Liver (tissue), 7 donors: ENCODE measurements at regions not wholly inside any gene's neighbourhood (a gene's known extent, or its start where the extent isn't known, plus 50 kb on each side); places are given as distances from the start of the nearest gene placed in this dataset.

Source experiments
- DNase-seq: peaks from one replicate; pipeline ENCODE4 v3.0.0-alpha.2; 2017; ENCODE audit warnings: low spot score
- H3K27ac ChIP-seq, 2 donors: one replicate each; pipeline ENCODE4 v1.7.0; 2013; ENCODE audit warnings: inconsistent platforms in 2 of 2, low read length in 2 of 2, control low read depth in 1 of 2, low read depth in 1 of 2, mild to moderate bottlenecking in 1 of 2
- H3K27me3 ChIP-seq, 4 donors: one replicate each; pipeline versions ENCODE4 v1.6.1 to v1.7.0; 2013; ENCODE audit warnings: low read length in 3 of 4, inconsistent platforms in 1 of 4, mild to moderate bottlenecking in 1 of 4, moderate library complexity in 1 of 4; ENCODE audit not compliant: control insufficient read depth in 4 of 4, insufficient read depth in 4 of 4
- H3K36me3 ChIP-seq, 4 donors: one replicate each; pipeline versions ENCODE4 v1.6.1 to v1.7.0; 2013; ENCODE audit warnings: low read length in 3 of 4, mild to moderate bottlenecking in 3 of 4, low read depth in 1 of 4, moderate library complexity in 1 of 4; ENCODE audit not compliant: control insufficient read depth in 4 of 4, insufficient read depth in 3 of 4
- H3K4me1 ChIP-seq, 4 donors: one replicate each; pipeline versions ENCODE4 v1.6.1 to v1.7.0; 2013; ENCODE audit warnings: low read length in 3 of 4, mild to moderate bottlenecking in 3 of 4, moderate library complexity in 1 of 4; ENCODE audit not compliant: control insufficient read depth in 4 of 4, insufficient read depth in 4 of 4
- H3K4me3 ChIP-seq, 3 donors: one replicate each; pipeline versions ENCODE4 v1.6.1 to v1.7.0; 2013; ENCODE audit warnings: low read length in 3 of 3, control low read depth in 1 of 3, low read depth in 1 of 3, mild to moderate bottlenecking in 1 of 3
- H3K9ac ChIP-seq, 2 donors: one replicate each; pipeline ENCODE4 v1.7.0; 2013; ENCODE audit warnings: low read length in 2 of 2, mild to moderate bottlenecking in 2 of 2, moderate library complexity in 2 of 2, control low read depth in 1 of 2, low read depth in 1 of 2
- H3K9me3 ChIP-seq, 4 donors: one replicate each; pipeline versions ENCODE4 v1.6.1 to v1.7.0; 2013; ENCODE audit warnings: low read length in 3 of 4; ENCODE audit not compliant: control insufficient read depth in 4 of 4
- GABPA ChIP-seq, 2 donors: IDR thresholded peaks in 1 of 2; conservative IDR thresholded peaks in 1 of 2; 2 replicates each; pipeline ENCODE4 v1.6.1; 2016; ENCODE audit warnings: antibody characterized with exemption in 2 of 2, mild to moderate bottlenecking in 1 of 2, moderate library complexity in 1 of 2
- HNF4G ChIP-seq: IDR thresholded peaks from 2 replicates; pipeline ENCODE4 v1.6.1; 2016; ENCODE audit warnings: antibody characterized with exemption
- JUND ChIP-seq, 2 donors: IDR thresholded peaks; 2 replicates each; pipeline ENCODE4 v1.6.1; 2016; ENCODE audit warnings: antibody characterized with exemption in 2 of 2
- NR2F2 ChIP-seq: IDR thresholded peaks from 2 replicates; pipeline ENCODE4 v1.6.1; 2016; ENCODE audit warnings: antibody characterized with exemption
- RAD21 ChIP-seq, 2 donors: IDR thresholded peaks; 2 replicates each; pipeline ENCODE4 v1.6.1; 2016; ENCODE audit warnings: antibody characterized with exemption in 2 of 2, mild to moderate bottlenecking in 2 of 2
- SP1 ChIP-seq: IDR thresholded peaks from 2 replicates; pipeline ENCODE4 v1.6.1; 2018; ENCODE audit warnings: antibody characterized with exemption, mild to moderate bottlenecking
- TAF1 ChIP-seq: conservative IDR thresholded peaks from 2 replicates; pipeline ENCODE4 v1.6.1; 2016; ENCODE audit warnings: antibody characterized with exemption, mild to moderate bottlenecking
- YY1 ChIP-seq: IDR thresholded peaks from 2 replicates; pipeline ENCODE4 v1.6.1; 2016; ENCODE audit warnings: antibody characterized with exemption, mild to moderate bottlenecking
- TF ChIP-seq, protein P1 (sequence below): fragments of 150-350 bp; IDR thresholded peaks from 2 replicates; pipeline ENCODE4 v1.5.1; 2017; ENCODE audit warnings: improper control_type of control experiment, low read depth, low read length; ENCODE audit not compliant: missing input control
- TF ChIP-seq, protein P2 (sequence below): IDR thresholded peaks from 2 replicates; pipeline ENCODE4 v1.6.1; 2016; ENCODE audit warnings: antibody characterized with exemption
- TF ChIP-seq, protein P3 (sequence below): IDR thresholded peaks from 2 replicates; pipeline ENCODE4 v1.6.1; 2016; ENCODE audit warnings: antibody characterized with exemption
- TF ChIP-seq, protein P4 (sequence below): IDR thresholded peaks from 2 replicates; pipeline ENCODE4 v1.6.1; 2016; ENCODE audit warnings: antibody characterized with exemption
- donor health status: healthy.
- donor health status: healthy.
- donor health status: healthy.
- donor health status: healthy.

DNA sequence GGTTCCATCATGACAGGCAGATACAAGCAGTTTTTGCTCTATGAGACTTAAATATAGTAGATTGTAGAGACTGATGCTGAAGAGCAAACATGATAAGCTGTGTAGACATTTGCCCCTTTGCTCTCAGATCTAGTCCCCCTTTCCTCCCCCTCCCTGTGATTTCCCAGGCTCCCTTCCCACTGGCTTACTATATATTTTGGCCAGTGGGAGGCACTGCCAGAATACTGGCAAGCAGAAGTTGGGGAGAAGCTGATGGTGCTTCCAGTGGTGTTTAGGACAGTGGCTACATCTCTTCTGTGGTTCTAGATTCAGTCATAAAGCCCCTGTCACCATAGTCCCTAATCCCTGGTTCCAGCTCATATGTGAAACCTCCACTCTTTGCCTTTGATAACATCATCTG is 156.1 kb upstream of the STEAP4 start:
- Histone ChIP-seq H3K9ac (no peak overlapping the region), H3K36me3 (no peaks in the 10 kb centered on the region), H3K9me3 (no peaks in the 10 kb centered on the region), H3K27ac (no peak overlapping the region), H3K27me3 (no peaks in the 10 kb centered on the region), H3K4me1 (no peaks in the 10 kb centered on the region), H3K4me3 (no peak overlapping the region)
- TF ChIP-seq, protein P1, sequence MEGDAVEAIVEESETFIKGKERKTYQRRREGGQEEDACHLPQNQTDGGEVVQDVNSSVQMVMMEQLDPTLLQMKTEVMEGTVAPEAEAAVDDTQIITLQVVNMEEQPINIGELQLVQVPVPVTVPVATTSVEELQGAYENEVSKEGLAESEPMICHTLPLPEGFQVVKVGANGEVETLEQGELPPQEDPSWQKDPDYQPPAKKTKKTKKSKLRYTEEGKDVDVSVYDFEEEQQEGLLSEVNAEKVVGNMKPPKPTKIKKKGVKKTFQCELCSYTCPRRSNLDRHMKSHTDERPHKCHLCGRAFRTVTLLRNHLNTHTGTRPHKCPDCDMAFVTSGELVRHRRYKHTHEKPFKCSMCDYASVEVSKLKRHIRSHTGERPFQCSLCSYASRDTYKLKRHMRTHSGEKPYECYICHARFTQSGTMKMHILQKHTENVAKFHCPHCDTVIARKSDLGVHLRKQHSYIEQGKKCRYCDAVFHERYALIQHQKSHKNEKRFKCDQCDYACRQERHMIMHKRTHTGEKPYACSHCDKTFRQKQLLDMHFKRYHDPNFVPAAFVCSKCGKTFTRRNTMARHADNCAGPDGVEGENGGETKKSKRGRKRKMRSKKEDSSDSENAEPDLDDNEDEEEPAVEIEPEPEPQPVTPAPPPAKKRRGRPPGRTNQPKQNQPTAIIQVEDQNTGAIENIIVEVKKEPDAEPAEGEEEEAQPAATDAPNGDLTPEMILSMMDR = no peak
- no peak for TF ChIP-seq SP1
- DNase-seq = no peak

DNA sequence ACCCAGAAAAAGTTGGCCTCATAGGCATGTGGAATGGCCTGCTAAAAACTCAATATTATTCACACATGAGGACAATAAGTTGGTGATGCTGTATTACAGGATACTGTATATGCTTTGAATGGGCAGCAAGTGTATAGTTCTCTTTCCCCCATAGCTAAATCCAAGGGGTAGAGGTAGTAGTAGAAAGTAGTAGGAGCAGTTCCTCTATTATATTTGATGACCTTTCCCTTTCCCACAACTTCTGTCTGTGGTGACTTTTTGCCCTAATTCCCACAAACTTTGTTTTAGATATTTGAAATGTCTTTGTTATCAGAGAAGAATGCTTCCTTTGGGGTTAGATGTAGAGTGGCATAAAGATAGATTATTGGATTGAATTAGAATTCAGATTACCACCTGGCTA is 154.0 kb upstream of the STEAP4 start:
- Histone ChIP-seq H3K9me3 (no peaks in the 10 kb centered on the region), H3K36me3 (no peaks in the 10 kb centered on the region), H3K9ac (no peak overlapping the region), H3K27ac (no peak overlapping the region), H3K27me3 (no peaks in the 10 kb centered on the region), H3K4me1 (no peaks in the 10 kb centered on the region), H3K4me3 (no peak overlapping the region)
- TF ChIP-seq NR2F2 (no peak), GABPA (IDR thresholded peaks at IDR 0.05 in 1 of 2, conservative IDR thresholded peaks at IDR 0.05 in 1 of 2) (no peak), TAF1 (no peak), JUND (IDR thresholded peaks at IDR 0.05) (no peak), SP1 (no peak), HNF4G (no peak)
- TF ChIP-seq, protein P2, sequence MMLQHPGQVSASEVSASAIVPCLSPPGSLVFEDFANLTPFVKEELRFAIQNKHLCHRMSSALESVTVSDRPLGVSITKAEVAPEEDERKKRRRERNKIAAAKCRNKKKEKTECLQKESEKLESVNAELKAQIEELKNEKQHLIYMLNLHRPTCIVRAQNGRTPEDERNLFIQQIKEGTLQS = no peak
- TF ChIP-seq, protein P1 = no peak
- TF ChIP-seq, protein P3, sequence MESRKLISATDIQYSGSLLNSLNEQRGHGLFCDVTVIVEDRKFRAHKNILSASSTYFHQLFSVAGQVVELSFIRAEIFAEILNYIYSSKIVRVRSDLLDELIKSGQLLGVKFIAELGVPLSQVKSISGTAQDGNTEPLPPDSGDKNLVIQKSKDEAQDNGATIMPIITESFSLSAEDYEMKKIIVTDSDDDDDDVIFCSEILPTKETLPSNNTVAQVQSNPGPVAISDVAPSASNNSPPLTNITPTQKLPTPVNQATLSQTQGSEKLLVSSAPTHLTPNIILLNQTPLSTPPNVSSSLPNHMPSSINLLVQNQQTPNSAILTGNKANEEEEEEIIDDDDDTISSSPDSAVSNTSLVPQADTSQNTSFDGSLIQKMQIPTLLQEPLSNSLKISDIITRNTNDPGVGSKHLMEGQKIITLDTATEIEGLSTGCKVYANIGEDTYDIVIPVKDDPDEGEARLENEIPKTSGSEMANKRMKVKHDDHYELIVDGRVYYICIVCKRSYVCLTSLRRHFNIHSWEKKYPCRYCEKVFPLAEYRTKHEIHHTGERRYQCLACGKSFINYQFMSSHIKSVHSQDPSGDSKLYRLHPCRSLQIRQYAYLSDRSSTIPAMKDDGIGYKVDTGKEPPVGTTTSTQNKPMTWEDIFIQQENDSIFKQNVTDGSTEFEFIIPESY = no peak
- no peak for DNase-seq

DNA sequence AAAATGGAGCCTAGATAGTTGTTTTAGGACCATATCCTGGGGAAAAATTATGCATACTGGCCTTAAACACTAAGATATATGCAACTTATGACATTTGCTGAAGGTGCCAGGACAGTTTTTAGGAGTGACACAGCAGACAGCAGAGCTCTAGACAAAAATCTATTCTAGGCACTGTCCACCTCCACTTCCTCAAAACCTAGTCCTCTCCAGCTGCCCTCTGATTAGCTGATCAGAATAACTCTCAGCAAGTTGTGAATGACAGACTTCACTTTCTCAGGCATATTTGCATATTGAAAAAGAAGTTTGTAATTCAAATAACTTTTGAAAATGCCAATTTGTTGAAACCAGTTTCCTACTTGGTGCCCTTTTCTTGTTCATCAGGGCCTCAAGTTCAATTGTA is 152.3 kb upstream of the STEAP4 start:
- TF ChIP-seq NR2F2 (no peak), YY1 (no peak), RAD21 (IDR thresholded peaks at IDR 0.05) (no peak), JUND (IDR thresholded peaks at IDR 0.05) (no peak), HNF4G (no peak)
- TF ChIP-seq, protein P1 = no peak
- TF ChIP-seq, protein P4, sequence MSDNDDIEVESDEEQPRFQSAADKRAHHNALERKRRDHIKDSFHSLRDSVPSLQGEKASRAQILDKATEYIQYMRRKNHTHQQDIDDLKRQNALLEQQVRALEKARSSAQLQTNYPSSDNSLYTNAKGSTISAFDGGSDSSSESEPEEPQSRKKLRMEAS = no peak
- no peak overlapping the region for H3K9ac ChIP-seq
- no peaks in the 10 kb centered on the region for H3K36me3 ChIP-seq
- no peak overlapping the region for H3K27ac ChIP-seq
- H3K4me1 ChIP-seq = no peaks in the 10 kb centered on the region
- no peaks in the 10 kb centered on the region for H3K9me3 ChIP-seq
- DNase-seq = no peak
- H3K4me3 ChIP-seq = no peak overlapping the region
- H3K27me3 ChIP-seq = no peaks in the 10 kb centered on the region
